COLO829 (cell line): ENCODE measurements at regions not wholly inside any gene's neighbourhood (a gene's known extent, or its start where the extent isn't known, plus 50 kb on each side); places are given as distances from the start of the nearest gene placed in this dataset.
A peak's percentile ranks its signal among the peaks of the same experiment; 100 is the strongest.
"Not testable (repeated sequence)": the region's sequence is repeated elsewhere in the genome, so short reads cannot be mapped to it uniquely, and the experiment has no call there.

ENCODE experiments used
- DNase-seq: peaks from one replicate; pipeline ENCODE4 v3.0.0; 2012; ENCODE audit warnings: low spot score

DNA sequence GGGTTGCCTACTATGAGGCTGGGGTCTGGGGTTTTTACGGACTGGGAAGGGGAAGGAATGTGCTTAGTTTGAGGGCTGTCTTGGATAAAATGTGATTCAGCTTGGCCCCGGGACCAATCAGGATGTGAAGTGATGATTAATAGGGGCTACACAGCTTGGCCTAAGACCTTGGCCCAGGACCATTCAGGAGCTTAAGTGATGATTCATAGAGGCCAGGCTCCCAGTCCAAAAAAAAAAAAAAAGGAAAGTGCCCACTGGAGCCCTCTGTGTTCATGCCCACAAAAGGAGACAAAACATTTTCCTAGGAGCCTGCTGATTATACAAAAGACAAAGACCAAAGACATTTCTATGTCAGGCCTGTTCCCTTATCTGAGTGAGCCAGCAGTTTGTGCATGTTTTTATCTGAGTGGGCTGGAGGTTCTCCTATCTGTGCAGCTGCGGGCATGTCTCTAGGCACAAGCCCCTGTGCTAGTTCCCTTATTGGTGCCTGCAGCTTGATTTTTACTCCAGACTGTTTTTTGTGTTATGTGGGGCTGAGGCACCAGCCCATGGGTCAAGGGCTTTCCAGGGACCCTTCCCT is 898.2 kb upstream of the GOT2 start:
- DNase-seq = no peak

DNA sequence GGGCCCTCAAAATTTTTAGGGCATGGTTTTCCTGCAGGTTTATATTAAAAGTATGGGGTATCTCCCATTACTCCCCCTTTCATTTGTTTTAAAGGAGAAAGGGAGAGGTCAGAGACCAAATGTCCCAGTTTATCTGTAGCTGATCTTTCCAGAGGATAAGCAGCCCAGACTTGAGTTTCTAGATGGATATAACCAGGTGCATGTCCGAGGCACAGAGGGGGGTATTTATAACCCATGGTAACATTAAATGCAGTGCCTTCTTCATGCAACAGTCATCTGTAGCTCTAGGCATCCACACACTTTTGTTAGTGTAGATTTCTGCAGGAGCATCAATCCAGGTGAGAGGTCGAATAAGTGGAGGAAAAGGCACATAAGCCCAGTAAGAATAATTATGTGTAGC is 890.3 kb upstream of the GOT2 start:
- not testable (repeated sequence) for DNase-seq

DNA sequence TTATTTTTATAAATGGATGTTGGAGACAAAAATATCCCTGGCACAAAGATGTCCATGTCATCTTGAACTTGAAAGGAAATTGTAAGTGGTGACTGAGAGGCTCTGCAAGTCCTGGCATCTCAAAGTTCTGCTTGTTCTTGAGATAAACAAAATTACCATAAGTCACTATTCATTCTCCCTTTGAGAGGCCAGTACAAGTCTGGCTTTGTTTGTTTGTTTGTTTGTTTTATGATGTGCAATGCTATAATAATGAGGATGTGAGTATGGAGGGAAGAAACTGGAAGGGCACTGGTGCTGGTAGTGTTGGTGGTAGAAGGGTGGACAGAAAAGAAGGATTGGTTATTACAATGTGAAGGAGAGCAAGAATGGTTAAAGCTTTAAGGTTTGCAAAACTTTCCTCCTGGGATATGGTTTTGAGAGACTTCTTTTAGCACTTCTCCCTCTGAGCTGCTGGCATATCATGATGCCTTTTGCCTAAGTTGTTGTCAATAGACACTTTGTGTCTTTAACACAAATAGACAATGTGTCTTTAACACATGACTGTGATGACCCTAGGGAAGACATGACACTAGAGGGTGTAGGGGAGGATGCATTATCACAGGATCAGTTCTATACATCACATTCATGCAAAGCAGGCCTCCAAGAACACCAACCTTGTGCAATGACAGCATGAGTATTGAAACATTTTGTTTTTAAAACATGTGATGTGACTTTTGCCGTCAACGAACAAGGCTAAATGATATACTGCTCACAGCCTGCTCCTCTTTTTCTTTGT is 880.5 kb upstream of the GOT2 start:
- no peak for DNase-seq

DNA sequence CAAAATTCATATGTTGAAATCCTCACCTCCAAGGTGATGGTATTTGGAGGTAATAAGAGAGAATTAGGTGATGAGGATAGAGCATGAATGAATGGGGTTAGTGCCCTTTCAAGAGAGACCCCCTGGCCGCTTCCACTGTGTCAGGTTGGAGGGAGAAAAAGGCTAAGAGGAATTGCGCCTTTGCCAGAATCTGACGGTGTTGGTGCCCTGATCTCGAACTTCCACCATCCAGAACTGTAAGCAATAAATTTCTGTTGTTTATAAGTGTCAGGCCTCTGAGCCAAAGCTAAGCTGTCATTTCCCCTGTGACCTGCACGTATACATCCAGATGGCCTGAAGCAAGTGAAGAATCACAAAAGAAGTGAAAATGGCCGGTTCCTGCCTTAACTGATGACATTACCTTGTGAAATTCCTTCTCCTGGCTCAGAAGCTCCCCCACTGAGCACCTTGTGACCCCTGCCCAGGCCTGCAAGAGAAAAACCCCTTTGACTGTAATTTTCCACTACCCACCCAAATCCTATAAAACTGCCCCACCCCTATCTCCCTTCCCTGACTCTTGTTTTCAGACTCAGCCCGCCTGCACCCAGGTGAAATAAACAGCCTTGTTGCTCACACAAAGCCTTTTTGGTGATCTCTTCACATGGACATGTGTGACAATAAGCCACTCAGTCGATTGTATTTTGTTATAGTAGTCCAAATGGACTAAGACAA is 878.9 kb upstream of the GOT2 start:
- not testable (repeated sequence) for DNase-seq

DNA sequence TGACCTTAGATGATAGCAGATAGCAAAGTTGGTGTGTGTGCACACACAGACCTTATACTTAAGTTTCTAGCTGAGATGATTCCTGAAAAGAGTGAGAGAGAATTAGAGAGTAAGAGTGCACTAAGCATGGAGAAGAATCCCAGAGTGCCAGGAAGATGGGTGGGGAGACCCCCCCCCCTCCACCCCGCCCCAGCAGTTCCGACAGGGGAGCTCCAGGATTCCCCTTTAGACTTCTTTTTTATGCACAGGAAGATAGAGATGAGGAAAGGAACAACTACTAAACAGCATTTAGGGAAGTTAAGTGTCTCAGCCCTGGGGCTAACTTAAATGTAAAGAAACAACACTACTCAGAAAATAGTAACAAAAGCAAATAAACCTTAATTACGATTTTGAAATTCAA is 878.0 kb upstream of the GOT2 start:
- DNase-seq = no peak

DNA sequence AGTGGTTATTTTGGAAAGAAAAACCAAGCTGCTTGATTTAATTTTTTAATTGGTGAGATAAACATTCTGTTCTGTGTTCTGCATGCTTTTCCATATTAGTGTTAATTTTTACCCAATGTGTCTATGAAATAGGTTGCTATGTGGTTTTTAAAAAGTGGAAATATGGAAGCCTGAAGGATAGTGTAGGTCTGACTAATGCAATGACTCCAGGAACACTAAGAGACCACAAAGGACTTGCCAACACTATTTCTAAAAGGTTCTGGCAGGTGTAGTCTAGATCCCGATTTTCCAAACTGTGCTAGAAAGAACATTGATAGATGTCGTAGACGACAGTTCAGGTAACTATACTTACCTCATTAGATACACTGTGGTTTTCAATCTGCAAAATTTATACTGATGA is 877.4 kb upstream of the GOT2 start:
- DNase-seq = no peak

DNA sequence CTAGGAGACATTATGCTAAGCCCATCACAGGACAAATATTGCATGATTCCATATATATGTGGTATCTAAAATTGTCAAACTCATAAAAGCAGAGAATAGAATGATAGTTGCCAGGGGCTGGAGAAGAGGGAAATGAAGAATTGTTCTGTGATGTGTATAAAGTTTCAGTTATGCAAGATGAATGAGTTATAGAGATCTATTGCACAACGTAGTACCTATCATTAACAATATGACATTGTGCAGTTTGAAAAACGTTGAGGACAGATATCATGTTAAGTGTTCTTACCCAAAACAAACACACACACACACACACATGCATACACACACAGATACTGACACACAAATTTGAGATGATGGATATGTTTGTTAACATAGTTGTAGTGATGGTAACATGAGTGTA is 871.6 kb upstream of the GOT2 start:
- DNase-seq = no peak

DNA sequence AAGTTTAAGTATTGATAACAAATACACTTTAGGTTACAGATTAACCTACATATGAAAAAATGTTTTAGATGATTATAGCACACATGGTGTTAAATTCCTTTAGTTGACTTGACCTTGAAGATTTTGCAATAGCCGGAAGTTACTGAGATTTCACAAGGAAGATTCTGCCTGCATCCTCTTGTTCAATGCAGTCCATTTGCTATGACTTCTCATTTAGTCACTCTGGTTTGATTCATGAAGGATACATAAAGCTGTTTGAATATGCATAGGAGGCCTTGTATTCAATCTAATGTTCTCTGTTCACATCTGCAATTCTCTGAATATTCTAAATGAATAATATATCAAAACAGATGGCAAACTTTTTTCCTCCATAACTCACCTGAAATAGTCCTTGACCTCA is 870.2 kb upstream of the GOT2 start:
- no peak for DNase-seq

DNA sequence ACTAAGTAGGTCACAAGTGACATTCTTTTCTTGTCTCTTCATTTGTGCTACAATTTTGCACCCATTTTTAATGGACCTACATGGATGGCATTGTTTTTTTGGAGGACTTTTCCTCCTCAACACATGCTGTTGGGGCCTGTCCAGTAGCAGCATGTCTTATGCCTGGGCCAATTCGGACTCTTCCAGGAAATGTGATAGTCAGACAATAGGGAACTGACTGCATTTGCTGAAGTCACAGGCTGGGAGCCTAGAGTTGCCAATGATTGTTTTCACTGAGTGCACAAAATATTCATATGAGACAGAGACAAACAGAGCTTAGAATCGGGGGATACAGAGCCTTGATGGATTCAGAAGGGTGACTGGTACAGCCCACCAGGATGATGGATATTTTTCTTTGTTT is 867.3 kb upstream of the GOT2 start:
- no peak for DNase-seq

DNA sequence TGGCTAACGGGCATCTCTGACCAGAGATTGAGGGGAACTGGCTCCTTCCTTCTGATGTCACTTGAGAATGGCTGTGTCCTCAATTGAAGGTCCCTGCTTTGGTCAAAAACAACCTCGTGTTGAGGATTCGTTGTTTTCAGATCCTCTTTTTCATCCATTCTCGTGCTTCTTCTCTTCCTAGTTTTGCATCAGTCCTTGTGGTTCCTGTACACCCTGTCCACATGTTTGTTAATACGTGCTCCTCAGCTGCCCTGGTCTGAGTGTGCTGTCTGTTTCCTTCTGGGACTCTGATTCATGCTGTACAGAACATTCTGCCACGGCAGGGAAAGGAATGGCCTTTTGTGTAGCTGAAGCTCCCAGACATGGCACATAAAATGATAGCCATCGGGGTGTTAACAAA is 863.2 kb upstream of the GOT2 start:
- no peak for DNase-seq

DNA sequence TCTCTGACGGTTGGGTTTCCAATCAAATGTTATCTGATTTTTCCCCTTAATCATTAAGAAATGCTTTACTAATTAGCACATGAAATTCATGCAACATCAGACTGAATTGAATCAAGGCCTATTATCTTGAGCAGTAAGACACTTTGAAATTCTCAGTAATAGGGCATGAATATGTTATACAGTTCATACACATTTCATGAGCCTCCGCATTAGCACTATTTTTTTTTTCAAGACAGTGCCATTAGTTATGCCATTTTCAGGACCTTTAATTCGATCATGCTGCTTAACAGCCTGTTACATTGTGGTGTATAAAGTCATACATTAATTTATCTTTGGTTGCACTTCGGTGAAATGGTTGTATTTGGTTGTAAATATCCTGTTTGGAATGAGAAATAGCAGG is 862.6 kb upstream of the GOT2 start:
- no peak for DNase-seq

DNA sequence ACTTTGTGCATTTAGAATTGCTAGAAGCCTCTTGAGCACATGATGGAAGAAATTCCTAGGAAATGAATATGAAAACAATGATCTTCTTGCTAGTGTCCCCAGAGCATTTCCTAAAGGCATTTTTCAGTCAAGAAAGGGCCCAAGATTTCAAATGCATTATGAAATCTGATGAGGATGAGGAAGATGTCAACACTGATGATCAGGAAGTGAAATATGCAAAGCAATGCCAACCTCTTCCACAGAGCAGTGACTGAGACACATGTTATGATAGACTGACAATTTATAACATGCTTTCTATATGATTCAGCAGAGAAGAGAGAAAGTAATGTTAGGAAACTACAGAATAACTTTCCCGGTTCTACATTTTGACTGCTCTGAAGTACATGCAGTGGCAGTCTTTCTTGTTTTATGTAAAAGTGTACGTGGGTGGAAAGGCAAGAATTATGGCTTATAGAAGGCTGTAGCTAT is 859.1 kb upstream of the GOT2 start:
- no peak for DNase-seq

DNA sequence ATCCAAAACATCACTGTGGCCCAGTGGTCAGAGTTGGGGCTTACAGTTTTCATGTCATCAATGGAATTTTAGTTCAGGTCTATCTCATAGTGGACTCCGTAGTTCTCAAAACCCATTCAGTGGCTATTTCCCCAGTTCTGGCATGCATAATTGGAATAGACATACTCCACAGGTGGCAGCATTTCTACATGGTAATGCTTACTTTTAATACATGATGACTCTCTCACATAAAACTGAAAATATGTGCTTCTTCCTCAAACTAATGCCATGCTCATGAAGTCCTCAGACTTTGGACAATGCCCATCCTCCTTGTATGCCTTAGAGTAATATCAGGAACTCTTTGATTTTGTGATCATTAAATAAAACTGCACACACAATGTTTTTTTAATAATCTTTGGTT is 857.4 kb upstream of the GOT2 start:
- no peak for DNase-seq

DNA sequence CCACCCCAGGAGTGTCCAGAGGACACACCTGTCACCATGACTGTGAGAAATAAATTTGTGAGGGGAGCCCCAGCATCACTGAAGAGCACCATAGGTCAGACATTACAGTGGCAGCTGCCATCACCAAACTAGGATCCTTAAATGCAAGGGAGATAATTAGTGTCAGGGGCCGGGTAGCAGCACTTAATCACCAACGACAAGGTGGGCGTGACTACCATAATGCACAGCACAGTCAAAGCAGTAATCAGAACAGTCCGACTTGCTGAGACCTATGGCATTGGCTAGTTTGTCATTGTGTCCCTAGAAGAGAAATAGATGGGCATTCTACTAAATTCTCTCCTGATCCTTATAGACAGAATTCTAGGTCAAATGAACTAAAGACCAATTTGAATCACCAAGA is 856.7 kb upstream of the GOT2 start:
- DNase-seq = no peak

DNA sequence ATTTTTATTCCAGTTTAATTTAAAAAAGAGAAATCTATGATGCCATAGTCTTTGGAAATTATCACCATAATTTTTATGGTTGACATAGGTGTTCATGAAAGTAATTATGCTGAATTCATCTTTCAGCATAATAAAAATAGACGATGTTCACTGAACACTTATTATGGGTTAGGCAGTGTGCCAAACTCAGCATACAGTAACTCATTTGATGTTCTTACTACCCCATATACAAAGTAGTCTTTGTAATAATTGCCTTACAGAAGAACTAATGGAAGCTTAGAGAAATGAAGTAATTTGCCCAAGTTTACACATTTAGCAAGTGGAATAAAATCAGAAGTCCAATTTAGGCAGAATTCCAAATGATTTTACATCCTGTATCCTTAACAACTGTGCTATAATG is 852.2 kb upstream of the GOT2 start:
- DNase-seq = peak; percentile 39

DNA sequence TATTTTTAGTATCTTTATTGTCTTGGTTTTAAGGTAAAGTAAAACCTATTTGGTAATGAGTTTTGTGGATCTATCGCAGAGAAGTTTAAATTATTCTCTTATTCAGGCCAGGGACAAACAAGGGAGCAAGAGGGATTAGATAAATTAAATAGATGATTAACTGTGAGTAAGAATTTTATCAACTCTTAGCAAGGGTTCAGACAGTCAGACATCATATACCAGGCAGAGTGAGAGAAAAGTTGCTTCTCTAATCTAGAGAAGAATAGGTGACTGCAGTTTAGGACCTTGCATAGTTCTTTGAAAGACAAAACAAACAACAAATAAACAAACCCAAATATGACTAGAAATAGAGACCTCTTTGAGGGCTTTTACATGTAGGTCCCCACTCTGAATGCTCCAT is 840.2 kb upstream of the GOT2 start:
- DNase-seq = no peak

DNA sequence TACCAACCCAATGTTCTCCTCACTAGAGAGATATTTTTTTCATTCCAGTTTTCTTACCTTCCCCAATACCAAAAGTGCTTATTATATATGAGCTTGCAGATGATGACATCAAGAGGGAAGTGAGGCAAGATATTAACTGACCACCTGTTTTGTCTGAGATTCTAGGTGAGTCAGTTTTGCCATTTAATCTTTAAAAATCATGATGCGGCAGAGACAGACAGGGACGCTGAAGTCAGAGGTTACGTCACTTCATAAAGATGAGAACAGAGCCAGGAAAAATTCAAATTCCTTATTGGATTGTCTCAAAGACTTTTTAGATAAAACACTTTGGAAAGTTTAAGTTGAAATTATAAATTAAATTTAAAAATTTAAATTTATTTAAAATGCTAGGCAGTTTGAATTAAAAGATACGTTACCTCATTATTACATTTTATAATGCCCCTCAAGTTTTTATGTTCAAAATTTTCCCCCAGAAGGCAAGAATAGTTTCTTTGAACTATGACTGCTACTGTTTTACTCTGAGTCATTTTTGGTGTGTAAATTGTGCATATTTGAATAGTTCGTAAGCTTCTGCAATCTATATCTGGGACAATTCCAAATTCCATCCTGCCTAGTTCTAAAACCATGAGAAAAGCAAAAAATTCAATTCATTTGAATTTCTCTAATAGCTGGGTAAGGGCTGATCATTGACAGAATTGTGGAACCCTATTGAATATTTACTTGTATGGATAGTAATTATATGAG is 839.6 kb upstream of the GOT2 start:
- DNase-seq = peak; percentile 2

DNA sequence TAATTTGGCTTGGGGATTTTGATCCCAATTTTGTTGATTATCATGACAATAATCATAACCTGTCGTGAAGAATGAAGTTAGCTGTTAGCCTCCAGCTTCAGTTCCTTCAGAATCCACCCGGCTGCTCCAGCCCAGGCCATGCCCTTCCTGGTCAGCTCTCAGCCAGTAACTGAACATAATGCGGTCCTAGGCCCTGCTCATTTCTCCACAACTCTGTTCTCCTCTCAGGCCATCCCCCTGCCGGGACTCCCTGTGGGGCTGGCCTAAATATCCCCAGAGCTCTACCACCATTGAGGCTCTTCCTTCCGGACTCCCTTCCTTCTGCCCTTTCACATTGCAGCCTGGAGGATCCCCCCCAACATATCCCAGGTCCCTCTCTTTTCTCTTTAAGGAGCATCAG is 833.4 kb upstream of the GOT2 start:
- DNase-seq = no peak

DNA sequence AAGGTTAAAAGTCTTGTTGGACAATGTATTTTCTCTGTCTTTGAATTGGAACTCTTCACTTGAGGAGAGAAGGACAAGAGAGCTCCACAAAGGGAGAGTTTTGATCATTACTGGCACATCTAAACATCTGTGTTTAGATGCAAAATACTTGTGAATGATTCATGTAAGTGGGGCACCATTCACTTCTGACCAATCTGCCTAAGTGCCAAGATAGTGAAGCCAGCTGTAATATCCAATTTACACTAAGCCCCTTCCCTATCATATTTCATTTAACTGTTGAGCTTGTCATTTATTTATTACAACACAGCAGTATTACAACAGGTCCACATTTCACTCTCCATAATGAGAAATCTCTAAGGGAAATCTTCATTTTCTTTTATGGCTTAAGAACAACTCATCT is 832.3 kb upstream of the GOT2 start:
- no peak for DNase-seq

DNA sequence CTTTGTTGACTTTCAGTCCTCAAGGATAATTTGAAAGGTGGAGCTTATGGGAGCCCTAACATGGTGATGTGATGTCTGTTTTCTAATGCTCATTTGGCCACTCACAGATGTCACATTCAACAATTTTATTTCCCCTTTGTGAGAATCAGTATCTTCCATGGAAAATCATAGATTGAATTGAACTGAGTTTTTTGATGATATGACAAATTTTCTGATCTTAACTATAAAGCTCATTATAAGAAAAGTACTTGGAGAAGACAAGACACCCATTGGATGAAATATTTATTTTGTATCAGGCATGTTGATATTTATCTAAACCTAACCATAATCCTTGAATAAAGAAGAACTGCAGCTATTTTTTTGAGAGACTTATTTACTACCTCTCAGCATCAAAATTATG is 824.6 kb upstream of the GOT2 start:
- DNase-seq = no peak

DNA sequence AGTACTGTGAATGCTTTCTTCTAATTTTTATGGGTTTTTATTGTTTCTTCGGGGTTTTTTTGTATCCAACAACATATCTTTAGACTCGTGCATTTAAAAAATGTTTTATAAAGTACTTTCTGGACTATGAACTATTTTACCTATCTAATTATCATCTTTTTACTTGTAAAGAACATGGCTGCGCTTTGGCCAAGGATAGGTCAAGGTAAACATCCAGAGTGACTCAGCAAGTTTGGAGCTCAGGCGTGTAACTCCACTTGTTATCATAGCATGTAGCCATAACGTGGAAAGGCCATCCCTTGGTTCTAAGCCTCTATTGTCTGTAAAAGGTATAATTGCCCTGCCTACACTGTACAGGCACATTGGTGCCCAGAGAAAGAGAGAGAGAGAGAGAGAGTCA is 818.0 kb upstream of the GOT2 start:
- DNase-seq = no peak

DNA sequence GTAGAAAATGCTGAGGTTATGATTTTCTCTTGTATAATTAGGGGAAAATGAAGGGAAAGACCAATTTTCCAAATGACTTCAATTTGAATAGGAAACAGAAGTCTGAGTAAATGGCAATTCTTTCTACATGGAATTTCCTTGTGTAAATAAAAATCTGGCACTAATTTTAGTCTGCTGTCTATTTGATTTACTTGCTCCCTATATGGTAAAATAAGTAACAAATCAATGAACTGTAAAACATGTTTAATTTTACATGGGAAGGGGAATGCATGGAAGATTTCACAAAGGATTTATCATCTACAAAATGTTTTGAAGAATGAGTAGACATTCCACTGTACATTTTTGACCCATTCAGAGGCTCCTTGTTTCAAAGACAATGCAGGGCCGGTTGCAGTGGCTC is 811.6 kb upstream of the GOT2 start:
- DNase-seq = no peak

DNA sequence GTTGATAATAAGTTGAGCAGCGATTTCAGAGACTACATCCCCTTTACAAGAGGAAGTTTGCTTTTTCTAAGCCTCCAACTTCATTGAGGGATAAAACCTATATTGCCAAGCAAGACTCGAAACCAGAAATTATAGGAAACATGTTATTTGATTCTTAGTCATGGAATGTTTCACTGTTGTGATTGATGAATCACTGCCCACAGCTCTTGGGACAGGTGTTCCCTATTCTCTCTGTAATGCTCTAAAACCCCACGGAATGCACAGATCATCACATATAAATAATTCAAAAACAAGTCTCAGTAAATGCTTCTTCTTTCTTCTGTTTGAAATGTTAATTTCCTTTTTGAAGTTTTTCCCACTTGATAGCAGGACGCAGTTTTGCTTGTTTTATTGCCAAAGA is 809.5 kb upstream of the GOT2 start:
- no peak for DNase-seq
